GM12878 (cell line): ENCODE measurements at regions not wholly inside any gene's neighbourhood (a gene's known extent, or its start where the extent isn't known, plus 50 kb on each side); places are given as distances from the start of the nearest gene placed in this dataset.

Experiments
- ATAC-seq: fragments of 200-7000 bp; cut with Tn5 transposase; 3 replicates; pipeline ENCODE4 v1.9.1; 2020; ENCODE audit warnings: mild to moderate bottlenecking, moderate library complexity
- BruUV-seq: library from RNA; stranded (reverse); fragments of 400-500 nt; replicated peaks from 2 replicates; lab custom pipeline; 2021; lab: Mats Ljungman, UMichigan
- CTCF ChIA-PET: fragments of 300-600 bp; sonication (Branson Sonifier 250); formaldehyde crosslinking; extraction: SDS; loops from one replicate; lab custom pipeline; 2021; ENCODE audit warnings: inconsistent platforms; lab: Yijun Ruan, JAX
- POLR2A ChIA-PET: fragments of 350-600 bp; formaldehyde crosslinking; extraction: SDS; loops from one replicate; lab custom pipeline; 2021; ENCODE audit warnings: inconsistent platforms; lab: Charles Lee
- RAD21 ChIA-PET: fragments of 300-600 bp; sonication (Branson Sonifier 250); formaldehyde crosslinking; loops from one replicate; lab custom pipeline; 2023; ENCODE audit warnings: antibody characterized with exemption; ENCODE audit not compliant: unreplicated experiment; lab: Charles Lee
- SMC1A ChIA-PET: fragments of 300-600 bp; sonication (Branson Sonifier 250); formaldehyde crosslinking; loops from one replicate; lab custom pipeline; 2023; ENCODE audit not compliant: unreplicated experiment, uncharacterized antibody; lab: Charles Lee
- DNase-seq: peaks from one replicate; pipeline ENCODE4 v3.0.0-alpha.2; 2011; ENCODE audit warnings: low read depth, low spot score
- FAIRE-seq: peaks from 3 replicates; lab custom pipeline; 2011; peaks lifted over from hg19 to GRCh38; lab: Jason Lieb, UNC
- H2AFZ ChIP-seq: 2 replicates; pipeline ENCODE4 v1.6.0; 2011; ENCODE audit warnings: low read depth, low read length, control low read depth; ENCODE audit not compliant: control insufficient read depth
- H3K27ac ChIP-seq: 2 replicates; pipeline ENCODE4 v1.5.1; 2011; ENCODE audit warnings: control low read depth; ENCODE audit not compliant: control insufficient read depth, insufficient read depth
- H3K27me3 ChIP-seq, 2 experiments: replicated peaks in 1 of 2; 2 replicates each; pipeline versions ENCODE4 v1.6.0 to v1.6.1; 2011; ENCODE audit warnings: low read length in 1 of 2; ENCODE audit not compliant: control insufficient read depth in 2 of 2, insufficient read depth in 2 of 2
- H3K36me3 ChIP-seq, 2 experiments: 2 replicates each; pipeline ENCODE4 v1.5.1; 2011; ENCODE audit warnings: low read length in 1 of 2; ENCODE audit not compliant: control insufficient read depth in 2 of 2, insufficient read depth in 2 of 2
- H3K4me1 ChIP-seq: 2 replicates; pipeline ENCODE4 v1.6.1; 2011; ENCODE audit warnings: mild to moderate bottlenecking, low read length, moderate library complexity, mixed read lengths; ENCODE audit not compliant: control insufficient read depth, insufficient read depth
- H3K4me2 ChIP-seq: 2 replicates; pipeline ENCODE4 v1.6.0; 2011; ENCODE audit warnings: control low read depth; ENCODE audit not compliant: control insufficient read depth, insufficient read depth
- H3K4me3 ChIP-seq: fragments of 200-600 bp; sonication (generic); 2 replicates; pipeline ENCODE4 v1.5.1; 2016
- H3K79me2 ChIP-seq: 2 replicates; pipeline ENCODE4 v1.6.0; 2011; ENCODE audit warnings: low read length; ENCODE audit not compliant: control insufficient read depth, insufficient read depth
- H3K9ac ChIP-seq: 2 replicates; pipeline ENCODE4 v1.8.0; 2011; ENCODE audit warnings: low read length, control low read depth, mixed read lengths; ENCODE audit not compliant: control insufficient read depth, insufficient read depth
- H3K9me3 ChIP-seq: replicated peaks from 3 replicates; pipeline ENCODE4 v1.5.1; 2011; ENCODE audit warnings: mild to moderate bottlenecking, low read length; ENCODE audit not compliant: control insufficient read depth, insufficient read depth
- H4K20me1 ChIP-seq: 2 replicates; pipeline ENCODE4 v1.6.0; 2011; ENCODE audit not compliant: control insufficient read depth, insufficient read depth
- RELA ChIP-seq: fragments of 450-650 bp; IDR thresholded peaks from 2 replicates; pipeline ENCODE4 v1.8.0; 2014; ENCODE audit warnings: borderline replicate concordance; ENCODE audit not compliant: partially characterized antibody
- SIX5 ChIP-seq: IDR thresholded peaks from 2 replicates; pipeline ENCODE4 v1.6.1; 2011; ENCODE audit warnings: mild to moderate bottlenecking, low read depth, low read length, moderate library complexity; ENCODE audit not compliant: severe bottlenecking
- SKIL ChIP-seq: fragments of 450-650 bp; IDR thresholded peaks from 2 replicates; pipeline ENCODE4 v1.6.1; 2017; ENCODE audit warnings: mild to moderate bottlenecking, low read depth, inconsistent platforms; ENCODE audit not compliant: poor library complexity, severe bottlenecking
- ZNF217 ChIP-seq: fragments of 450-650 bp; IDR thresholded peaks from 2 replicates; pipeline ENCODE4 v1.6.1; 2017; ENCODE audit warnings: antibody characterized with exemption, mild to moderate bottlenecking
- WGBS: methylation state at CpG from one replicate; pipeline ENCODE4 v1.1.6; 2016; ENCODE audit warnings: low lambda C conversion rate; ENCODE audit not compliant: insufficient replicate concordance, insufficient coverage; ENCODE audit errors: missing lambda C conversion rate; 5-methylcytosine and 5-hydroxymethylcytosine counted together
- in situ Hi-C: fragments of 300-500 bp; cut with MboI; formaldehyde crosslinking; loops from 9 replicates; pipeline ENCODE4 v1.14.3; 2018; ENCODE audit warnings: mixed read lengths
- intact Hi-C: fragments of 100-400 bp; cut with micrococcal nuclease; formaldehyde crosslinking; loops from one replicate; pipeline ENCODE4 v1.14.2; 2022; ENCODE audit not compliant: unreplicated experiment
- TF ChIP-seq, protein P1 (sequence below): IDR thresholded peaks from 2 replicates; pipeline ENCODE4 v1.6.1; 2011; ENCODE audit warnings: borderline replicate concordance, low read depth, mild to moderate bottlenecking, moderate library complexity, low read length; ENCODE audit not compliant: insufficient read depth, poor library complexity, severe bottlenecking

- no peak overlapping the region for H3K4me3 ChIP-seq
- H3K9me3 ChIP-seq = peaks cover 1% of the 10 kb centered on the region; the same call in 2 of the 3 replicates
- no peaks in the 10 kb centered on the region for H3K79me2 ChIP-seq
- RAD21 ChIA-PET = no interaction called here
- FAIRE-seq (no peak), ATAC-seq (no peak), DNase-seq (no peak)
- H3K4me2 ChIP-seq = no peak overlapping the region
- CTCF ChIA-PET = no interaction called here
- in situ Hi-C loops = no loop called here
- TF ChIP-seq ZNF217 = no peak
- TF ChIP-seq RELA = no peak
- no peak for TF ChIP-seq SIX5
- TF ChIP-seq, protein P1, sequence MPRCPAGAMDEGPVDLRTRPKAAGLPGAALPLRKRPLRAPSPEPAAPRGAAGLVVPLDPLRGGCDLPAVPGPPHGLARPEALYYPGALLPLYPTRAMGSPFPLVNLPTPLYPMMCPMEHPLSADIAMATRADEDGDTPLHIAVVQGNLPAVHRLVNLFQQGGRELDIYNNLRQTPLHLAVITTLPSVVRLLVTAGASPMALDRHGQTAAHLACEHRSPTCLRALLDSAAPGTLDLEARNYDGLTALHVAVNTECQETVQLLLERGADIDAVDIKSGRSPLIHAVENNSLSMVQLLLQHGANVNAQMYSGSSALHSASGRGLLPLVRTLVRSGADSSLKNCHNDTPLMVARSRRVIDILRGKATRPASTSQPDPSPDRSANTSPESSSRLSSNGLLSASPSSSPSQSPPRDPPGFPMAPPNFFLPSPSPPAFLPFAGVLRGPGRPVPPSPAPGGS = no peak
- TF ChIP-seq SKIL = no peak
- intact Hi-C loops = no loop called here
- H3K4me1 ChIP-seq = no peaks in the 10 kb centered on the region
- no peaks in the 10 kb centered on the region for H3K27me3 ChIP-seq
- BruUV-seq = no TSS peak
- 25% methylated on average over 4 of the region's 4 CpGs for WGBS
- no peak overlapping the region for H2AFZ ChIP-seq
- no peak overlapping the region for H3K9ac ChIP-seq
- H3K36me3 ChIP-seq = no peaks in the 10 kb centered on the region
- POLR2A ChIA-PET = interaction anchor here (1.4 kb wide), 1 partner anchor 12 kb away, joined by 3 read pairs; no protein-coding TSS in a partner anchor
- SMC1A ChIA-PET = no interaction called here
- no peaks in the 10 kb centered on the region for H4K20me1 ChIP-seq
- H3K27ac ChIP-seq = no peak overlapping the region
Observed at GRCh38 chr1:229803626-229804217, 177.7 kb downstream of the URB2 start.
